Neural cell (in vitro differentiated cells): ENCODE measurements at regions not wholly inside any gene's neighbourhood (a gene's known extent, or its start where the extent isn't known, plus 50 kb on each side); places are given as distances from the start of the nearest gene placed in this dataset.

Source experiments
- H2AFZ ChIP-seq: fragments of 200-600, 300-800 bp; sonication (generic), shearing (Covaris generic); 2 replicates; pipeline ENCODE4 v1.6.0; 2014; ENCODE audit warnings: low read depth, mild to moderate bottlenecking, antibody characterized with exemption, low read length, moderate library complexity
- H3F3A ChIP-seq: fragments of 200-600 bp; shearing (Covaris generic); 2 replicates; pipeline ENCODE4 v1.6.1; 2016; ENCODE audit warnings: mild to moderate bottlenecking, moderate library complexity, mixed read lengths, antibody characterized with exemption, low read length; ENCODE audit not compliant: insufficient read depth, poor library complexity, severe bottlenecking
- H3K27ac ChIP-seq: fragments of 200-600, 300-800 bp; sonication (generic), shearing (Covaris generic); 2 replicates; pipeline ENCODE4 v1.5.1; 2014; ENCODE audit warnings: mild to moderate bottlenecking, low read length, moderate library complexity
- H3K27me3 ChIP-seq: fragments of 300-800, 200-600 bp; sonication (generic), shearing (Covaris generic); 2 replicates; pipeline ENCODE4 v1.6.0; 2014; ENCODE audit warnings: mild to moderate bottlenecking, low read depth, low read length, moderate library complexity; ENCODE audit not compliant: insufficient read depth
- H3K36me3 ChIP-seq: fragments of 300-800, 200-600 bp; sonication (generic), shearing (Covaris generic); 2 replicates; pipeline ENCODE4 v1.5.1; 2014; ENCODE audit warnings: mild to moderate bottlenecking, antibody characterized with exemption, low read length, moderate library complexity; ENCODE audit not compliant: insufficient read depth
- H3K4me2 ChIP-seq: fragments of 300-800, 200-600 bp; sonication (generic), shearing (Covaris generic); 2 replicates; pipeline ENCODE4 v1.6.0; 2014; ENCODE audit warnings: mild to moderate bottlenecking, low read length
- H3K4me3 ChIP-seq: fragments of 300-800, 200-600 bp; sonication (generic), shearing (Covaris generic); 2 replicates; pipeline ENCODE4 v1.5.1; 2014; ENCODE audit warnings: mild to moderate bottlenecking, low read length, moderate library complexity
- H3K79me2 ChIP-seq: fragments of 200-600 bp; shearing (Covaris generic); replicated peaks from 2 replicates; pipeline ENCODE4 v1.6.0; 2014; ENCODE audit warnings: mild to moderate bottlenecking, low read length, moderate library complexity; ENCODE audit not compliant: insufficient read depth
- H3K9ac ChIP-seq: fragments of 300-800, 200-600 bp; sonication (generic), shearing (Covaris generic); 2 replicates; pipeline ENCODE4 v1.6.1; 2016; ENCODE audit warnings: mild to moderate bottlenecking, low read length, mixed read lengths
- H3K9me2 ChIP-seq: fragments of 200-600 bp; shearing (Covaris generic); 2 replicates; pipeline ENCODE4 v1.6.1; 2016; ENCODE audit warnings: mild to moderate bottlenecking, low read length, mixed read lengths; ENCODE audit not compliant: insufficient read depth
- H3K9me3 ChIP-seq: fragments of 200-600, 300-800 bp; sonication (generic), shearing (Covaris generic); 2 replicates; pipeline ENCODE4 v1.6.1; 2016; ENCODE audit warnings: mild to moderate bottlenecking, mixed run types, low read length, moderate library complexity, mixed read lengths
- H4K20me1 ChIP-seq: fragments of 200-600 bp; shearing (Covaris generic); 2 replicates; pipeline ENCODE4 v1.6.1; 2016; ENCODE audit warnings: mild to moderate bottlenecking, mixed run types; ENCODE audit not compliant: insufficient read depth
- CTCF ChIP-seq: fragments of 450-650 bp; IDR thresholded peaks from 2 replicates; pipeline ENCODE4 v1.5.1; 2014; ENCODE audit warnings: antibody characterized with exemption, mild to moderate bottlenecking, moderate library complexity; ENCODE audit not compliant: poor library complexity, severe bottlenecking
- EP300 ChIP-seq: fragments of 450-650 bp; conservative IDR thresholded peaks from 2 replicates; pipeline ENCODE4 v1.6.1; 2014; ENCODE audit warnings: antibody characterized with exemption, mild to moderate bottlenecking, moderate library complexity; ENCODE audit not compliant: poor library complexity, severe bottlenecking
- EZH2 ChIP-seq: fragments of 200-600, 300-800 bp; shearing (Covaris generic), sonication (generic); IDR thresholded peaks from 2 replicates; pipeline ENCODE4 v1.6.1; 2014; ENCODE audit warnings: antibody characterized with exemption, low read length, borderline replicate concordance, mild to moderate bottlenecking; ENCODE audit not compliant: insufficient read depth, poor library complexity, severe bottlenecking
- MXI1 ChIP-seq: fragments of 450-650 bp; conservative IDR thresholded peaks from 2 replicates; pipeline ENCODE4 v1.6.1; 2014; ENCODE audit warnings: antibody characterized with exemption, mild to moderate bottlenecking; ENCODE audit not compliant: poor library complexity, severe bottlenecking
- POLR2AphosphoS5 ChIP-seq: IDR thresholded peaks from 2 replicates; pipeline ENCODE4 v1.6.1; 2012
- RAD21 ChIP-seq: fragments of 450-650 bp; conservative IDR thresholded peaks from 2 replicates; pipeline ENCODE4 v1.6.1; 2014; ENCODE audit warnings: antibody characterized with exemption, mild to moderate bottlenecking, moderate library complexity
- SMC3 ChIP-seq: fragments of 450-650 bp; conservative IDR thresholded peaks from 2 replicates; pipeline ENCODE4 v1.6.1; 2014; ENCODE audit warnings: antibody characterized with exemption, mild to moderate bottlenecking, moderate library complexity; ENCODE audit not compliant: poor library complexity
- TAF1 ChIP-seq: IDR thresholded peaks from 2 replicates; pipeline ENCODE4 v1.6.1; 2012; ENCODE audit warnings: low read depth
- TF ChIP-seq, protein P1 (sequence below): IDR thresholded peaks from 2 replicates; pipeline ENCODE4 v1.6.1; 2012; ENCODE audit warnings: borderline replicate concordance

- Histone ChIP-seq H2AFZ (no peak overlapping the region), H4K20me1 (no peaks in the 10 kb centered on the region), H3K4me3 (peak overlapping the region; percentile 37), H3K36me3 (no peaks in the 10 kb centered on the region), H3K9me2 (no peaks in the 10 kb centered on the region), H3K9me3 (no peaks in the 10 kb centered on the region), H3K9ac (peak overlapping the region; percentile 37), H3K27ac (peak overlapping the region; percentile 66), H3K4me2 (no peak overlapping the region), H3K79me2 (no peaks in the 10 kb centered on the region), H3K27me3 (no peaks in the 10 kb centered on the region), H3F3A (no peaks in the 10 kb centered on the region)
- no peak for TF ChIP-seq CTCF
- TF ChIP-seq MXI1 = no peak
- TF ChIP-seq EP300 = peak; percentile 36
- peak; percentile 59 for TF ChIP-seq SMC3
- TF ChIP-seq, protein P1, sequence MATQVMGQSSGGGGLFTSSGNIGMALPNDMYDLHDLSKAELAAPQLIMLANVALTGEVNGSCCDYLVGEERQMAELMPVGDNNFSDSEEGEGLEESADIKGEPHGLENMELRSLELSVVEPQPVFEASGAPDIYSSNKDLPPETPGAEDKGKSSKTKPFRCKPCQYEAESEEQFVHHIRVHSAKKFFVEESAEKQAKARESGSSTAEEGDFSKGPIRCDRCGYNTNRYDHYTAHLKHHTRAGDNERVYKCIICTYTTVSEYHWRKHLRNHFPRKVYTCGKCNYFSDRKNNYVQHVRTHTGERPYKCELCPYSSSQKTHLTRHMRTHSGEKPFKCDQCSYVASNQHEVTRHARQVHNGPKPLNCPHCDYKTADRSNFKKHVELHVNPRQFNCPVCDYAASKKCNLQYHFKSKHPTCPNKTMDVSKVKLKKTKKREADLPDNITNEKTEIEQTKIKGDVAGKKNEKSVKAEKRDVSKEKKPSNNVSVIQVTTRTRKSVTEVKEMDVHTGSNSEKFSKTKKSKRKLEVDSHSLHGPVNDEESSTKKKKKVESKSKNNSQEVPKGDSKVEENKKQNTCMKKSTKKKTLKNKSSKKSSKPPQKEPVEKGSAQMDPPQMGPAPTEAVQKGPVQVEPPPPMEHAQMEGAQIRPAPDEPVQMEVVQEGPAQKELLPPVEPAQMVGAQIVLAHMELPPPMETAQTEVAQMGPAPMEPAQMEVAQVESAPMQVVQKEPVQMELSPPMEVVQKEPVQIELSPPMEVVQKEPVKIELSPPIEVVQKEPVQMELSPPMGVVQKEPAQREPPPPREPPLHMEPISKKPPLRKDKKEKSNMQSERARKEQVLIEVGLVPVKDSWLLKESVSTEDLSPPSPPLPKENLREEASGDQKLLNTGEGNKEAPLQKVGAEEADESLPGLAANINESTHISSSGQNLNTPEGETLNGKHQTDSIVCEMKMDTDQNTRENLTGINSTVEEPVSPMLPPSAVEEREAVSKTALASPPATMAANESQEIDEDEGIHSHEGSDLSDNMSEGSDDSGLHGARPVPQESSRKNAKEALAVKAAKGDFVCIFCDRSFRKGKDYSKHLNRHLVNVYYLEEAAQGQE = no peak
- no peak for TF ChIP-seq EZH2
- TF ChIP-seq RAD21 = peak; percentile 57
- no peak for TF ChIP-seq TAF1
- peak; percentile 52 for TF ChIP-seq POLR2AphosphoS5
Measured at GRCh38 chr10:3241274-3241921, 68.8 kb upstream of the PITRM1 start.

DNA sequence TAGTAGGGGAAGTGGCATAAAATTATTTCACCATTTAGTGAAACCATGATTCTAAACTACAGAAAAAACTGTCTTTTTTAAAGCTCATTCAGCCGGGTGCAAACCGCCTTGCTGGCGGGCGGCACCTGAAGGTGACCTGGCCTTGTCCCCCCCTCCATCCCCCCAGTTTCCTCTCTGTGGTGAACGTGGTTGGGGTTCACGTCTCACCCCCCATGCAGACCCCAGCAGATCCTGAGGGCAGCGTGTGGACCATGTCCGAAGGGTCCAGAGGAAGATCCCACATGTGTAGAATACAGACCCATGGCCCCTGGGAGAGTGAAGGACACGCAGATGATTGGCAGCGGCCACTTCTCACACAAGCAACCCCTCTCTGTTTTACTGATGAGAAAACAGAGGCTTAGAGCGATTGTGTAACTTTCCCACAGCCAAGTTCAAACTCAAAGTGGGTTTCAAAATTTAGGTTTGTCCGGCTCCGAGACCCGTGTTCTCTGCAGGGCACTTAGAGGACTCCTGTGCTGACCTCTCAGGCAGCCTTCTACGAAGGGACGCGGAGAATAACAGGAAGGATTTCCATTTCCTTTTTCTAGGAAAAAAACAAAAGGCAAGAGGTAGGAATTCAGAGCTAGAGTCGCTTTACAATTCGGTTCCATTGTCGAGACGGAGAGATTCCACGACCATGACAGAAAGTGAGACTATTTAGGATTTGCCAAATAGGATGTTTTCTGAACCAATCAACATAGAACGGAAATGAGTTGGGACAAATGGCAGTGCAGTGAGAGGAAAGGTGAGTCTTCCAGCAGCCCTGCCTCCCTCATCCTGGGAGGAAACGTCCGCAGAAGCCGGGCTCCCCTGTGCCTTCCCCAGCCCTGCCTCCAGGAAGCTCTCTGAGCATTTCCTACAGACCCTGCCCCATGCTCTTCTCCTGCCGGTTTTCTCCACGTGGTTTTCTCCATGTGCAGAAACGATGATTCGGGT, 67.6 kb upstream of the PITRM1 start:
- H3K4me2 ChIP-seq = no peak overlapping the region
- no peak overlapping the region for H3K27ac ChIP-seq
- no peaks in the 10 kb centered on the region for H3K9me3 ChIP-seq
- no peaks in the 10 kb centered on the region for H3K27me3 ChIP-seq
- no peaks in the 10 kb centered on the region for H3F3A ChIP-seq
- TF ChIP-seq SMC3 (peak; percentile 11), EP300 (no peak)
- H3K4me3 ChIP-seq = no peak overlapping the region
- H2AFZ ChIP-seq = no peak overlapping the region
- H4K20me1 ChIP-seq = no peaks in the 10 kb centered on the region
- H3K9ac ChIP-seq = no peak overlapping the region
- H3K36me3 ChIP-seq = no peaks in the 10 kb centered on the region
- no peaks in the 10 kb centered on the region for H3K79me2 ChIP-seq
- H3K9me2 ChIP-seq = no peaks in the 10 kb centered on the region
